ENCODE measurements at regions not wholly inside any gene's neighbourhood (a gene's known extent, or its start where the extent isn't known, plus 50 kb on each side); places are given as distances from the start of the nearest gene placed in this dataset.

DNA sequence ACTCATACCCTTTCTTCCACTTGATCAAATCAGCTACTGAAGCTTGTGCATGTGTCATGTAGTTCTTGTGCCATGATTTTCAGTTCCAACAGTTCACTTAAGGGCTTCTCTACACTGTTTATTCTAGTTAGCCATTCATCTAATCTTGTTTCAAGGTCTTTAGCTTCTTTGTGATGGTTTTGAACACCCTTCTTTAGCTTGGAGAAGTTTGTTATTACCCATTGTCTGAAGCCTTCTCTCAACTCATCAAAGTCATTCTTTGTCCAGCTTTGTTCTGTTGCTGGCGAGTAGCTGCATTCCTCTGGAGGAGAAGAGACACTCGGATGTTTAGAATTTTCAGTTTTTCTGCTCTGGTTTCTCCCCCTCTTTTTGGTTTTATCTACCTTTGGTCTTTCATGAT, 115.6 kb downstream of the KDM5D start:
- no peak for DNase-seq (ENCODE audit: low read depth, low spot score)
- ATAC-seq = no peak
- H3K27me3 ChIP-seq (ENCODE audit: control insufficient read depth, insufficient read depth, low read length) = no peaks in the 10 kb centered on the region
- ChIA-PET CTCF (no interaction called here), POLR2A (no interaction called here)
- in situ Hi-C loops (cut with HindIII; ENCODE audit: low pct_unique_long_range_greater_than_20kb, low sequenced_read_pairs) = no loop called here
- H3K4me3 ChIP-seq (ENCODE audit: low read depth in 2 of 2, low read length in 2 of 2) = no peak overlapping the region
- no peaks in the 10 kb centered on the region for H3K9me3 ChIP-seq (ENCODE audit: control insufficient read depth, insufficient read depth, low read depth, low read length)
- intact Hi-C loops (cut with micrococcal nuclease; ENCODE audit: unreplicated experiment) = no loop called here
- no peak overlapping the region for H3K27ac ChIP-seq (ENCODE audit: low read length)
- no TSS peak for BruUV-seq (replicated peaks)
- no peaks in the 10 kb centered on the region for H3K36me3 ChIP-seq (ENCODE audit: control insufficient read depth, insufficient read depth, low read length)
- H3K4me1 ChIP-seq (ENCODE audit: control insufficient read depth, insufficient read depth, low read length) = no peaks in the 10 kb centered on the region
- TF ChIP-seq SIN3A (IDR thresholded peaks at IDR 0.05; ENCODE audit: borderline replicate concordance, insufficient read depth, low read depth, low read length) = no peak
- TF ChIP-seq POLR2AphosphoS5 (IDR thresholded peaks at IDR 0.05; ENCODE audit: low read depth, low read length) = no peak
- TF ChIP-seq, protein P1, sequence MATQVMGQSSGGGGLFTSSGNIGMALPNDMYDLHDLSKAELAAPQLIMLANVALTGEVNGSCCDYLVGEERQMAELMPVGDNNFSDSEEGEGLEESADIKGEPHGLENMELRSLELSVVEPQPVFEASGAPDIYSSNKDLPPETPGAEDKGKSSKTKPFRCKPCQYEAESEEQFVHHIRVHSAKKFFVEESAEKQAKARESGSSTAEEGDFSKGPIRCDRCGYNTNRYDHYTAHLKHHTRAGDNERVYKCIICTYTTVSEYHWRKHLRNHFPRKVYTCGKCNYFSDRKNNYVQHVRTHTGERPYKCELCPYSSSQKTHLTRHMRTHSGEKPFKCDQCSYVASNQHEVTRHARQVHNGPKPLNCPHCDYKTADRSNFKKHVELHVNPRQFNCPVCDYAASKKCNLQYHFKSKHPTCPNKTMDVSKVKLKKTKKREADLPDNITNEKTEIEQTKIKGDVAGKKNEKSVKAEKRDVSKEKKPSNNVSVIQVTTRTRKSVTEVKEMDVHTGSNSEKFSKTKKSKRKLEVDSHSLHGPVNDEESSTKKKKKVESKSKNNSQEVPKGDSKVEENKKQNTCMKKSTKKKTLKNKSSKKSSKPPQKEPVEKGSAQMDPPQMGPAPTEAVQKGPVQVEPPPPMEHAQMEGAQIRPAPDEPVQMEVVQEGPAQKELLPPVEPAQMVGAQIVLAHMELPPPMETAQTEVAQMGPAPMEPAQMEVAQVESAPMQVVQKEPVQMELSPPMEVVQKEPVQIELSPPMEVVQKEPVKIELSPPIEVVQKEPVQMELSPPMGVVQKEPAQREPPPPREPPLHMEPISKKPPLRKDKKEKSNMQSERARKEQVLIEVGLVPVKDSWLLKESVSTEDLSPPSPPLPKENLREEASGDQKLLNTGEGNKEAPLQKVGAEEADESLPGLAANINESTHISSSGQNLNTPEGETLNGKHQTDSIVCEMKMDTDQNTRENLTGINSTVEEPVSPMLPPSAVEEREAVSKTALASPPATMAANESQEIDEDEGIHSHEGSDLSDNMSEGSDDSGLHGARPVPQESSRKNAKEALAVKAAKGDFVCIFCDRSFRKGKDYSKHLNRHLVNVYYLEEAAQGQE (IDR thresholded peaks at IDR 0.05; ENCODE audit: insufficient read depth in 1 of 2, low read depth in 2 of 2, low read length in 1 of 2) = no peak
- TF ChIP-seq, protein P2, sequence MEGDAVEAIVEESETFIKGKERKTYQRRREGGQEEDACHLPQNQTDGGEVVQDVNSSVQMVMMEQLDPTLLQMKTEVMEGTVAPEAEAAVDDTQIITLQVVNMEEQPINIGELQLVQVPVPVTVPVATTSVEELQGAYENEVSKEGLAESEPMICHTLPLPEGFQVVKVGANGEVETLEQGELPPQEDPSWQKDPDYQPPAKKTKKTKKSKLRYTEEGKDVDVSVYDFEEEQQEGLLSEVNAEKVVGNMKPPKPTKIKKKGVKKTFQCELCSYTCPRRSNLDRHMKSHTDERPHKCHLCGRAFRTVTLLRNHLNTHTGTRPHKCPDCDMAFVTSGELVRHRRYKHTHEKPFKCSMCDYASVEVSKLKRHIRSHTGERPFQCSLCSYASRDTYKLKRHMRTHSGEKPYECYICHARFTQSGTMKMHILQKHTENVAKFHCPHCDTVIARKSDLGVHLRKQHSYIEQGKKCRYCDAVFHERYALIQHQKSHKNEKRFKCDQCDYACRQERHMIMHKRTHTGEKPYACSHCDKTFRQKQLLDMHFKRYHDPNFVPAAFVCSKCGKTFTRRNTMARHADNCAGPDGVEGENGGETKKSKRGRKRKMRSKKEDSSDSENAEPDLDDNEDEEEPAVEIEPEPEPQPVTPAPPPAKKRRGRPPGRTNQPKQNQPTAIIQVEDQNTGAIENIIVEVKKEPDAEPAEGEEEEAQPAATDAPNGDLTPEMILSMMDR (IDR thresholded peaks at IDR 0.05) = no peak
- no peak for TF ChIP-seq TCF7L2 (IDR thresholded peaks at IDR 0.05; ENCODE audit: low read depth, low read length)

GRCh38 chrY:19622392-19622791, 122.1 kb downstream of the KDM5D start:
- H3K4me3 ChIP-seq (ENCODE audit: low read depth in 2 of 2, low read length in 2 of 2) = no peak overlapping the region
- no peak for DNase-seq (ENCODE audit: low read depth, low spot score)
- H3K4me1 ChIP-seq (ENCODE audit: control insufficient read depth, insufficient read depth, low read length) = no peaks in the 10 kb centered on the region
- no peak for ATAC-seq
- ChIA-PET POLR2A (no interaction called here), CTCF (no interaction called here)
- BruUV-seq (replicated peaks) = no TSS peak
- no peaks in the 10 kb centered on the region for H3K9me3 ChIP-seq (ENCODE audit: control insufficient read depth, insufficient read depth, low read depth, low read length)
- in situ Hi-C loops (cut with HindIII; ENCODE audit: low pct_unique_long_range_greater_than_20kb, low sequenced_read_pairs) (no loop called here), intact Hi-C loops (cut with micrococcal nuclease; ENCODE audit: unreplicated experiment) (no loop called here)
- H3K36me3 ChIP-seq (ENCODE audit: control insufficient read depth, insufficient read depth, low read length) = no peaks in the 10 kb centered on the region
- H3K27me3 ChIP-seq (ENCODE audit: control insufficient read depth, insufficient read depth, low read length) = no peaks in the 10 kb centered on the region
- TF ChIP-seq, protein P1 (IDR thresholded peaks at IDR 0.05; ENCODE audit: insufficient read depth in 1 of 2, low read depth in 2 of 2, low read length in 1 of 2) = no peak
- TF ChIP-seq POLR2AphosphoS5 (IDR thresholded peaks at IDR 0.05; ENCODE audit: low read depth, low read length) (no peak), SIN3A (IDR thresholded peaks at IDR 0.05; ENCODE audit: borderline replicate concordance, insufficient read depth, low read depth, low read length) (no peak), TCF7L2 (IDR thresholded peaks at IDR 0.05; ENCODE audit: low read depth, low read length) (no peak)
- TF ChIP-seq, protein P2 (IDR thresholded peaks at IDR 0.05) = no peak
- no peak overlapping the region for H3K27ac ChIP-seq (ENCODE audit: low read length)
